H9 (cell line): ENCODE measurements at regions not wholly inside any gene's neighbourhood (a gene's known extent, or its start where the extent isn't known, plus 50 kb on each side); places are given as distances from the start of the nearest gene placed in this dataset.

Experiments used
- DNase-seq: peaks from one replicate; pipeline ENCODE4 v3.0.0-alpha.2; 2017
- H2AFZ ChIP-seq: one replicate; pipeline ENCODE4 v1.6.1; 2013; ENCODE audit warnings: mild to moderate bottlenecking, low read length, control low read depth, moderate library complexity
- H2AK5ac ChIP-seq: 2 replicates; pipeline ENCODE4 v1.6.1; 2013; ENCODE audit warnings: low read length, control low read depth, mixed read lengths; ENCODE audit not compliant: insufficient read length
- H2BK120ac ChIP-seq: one replicate; pipeline ENCODE4 v1.6.1; 2013; ENCODE audit warnings: low read depth, mild to moderate bottlenecking, low read length, control low read depth, inconsistent platforms; ENCODE audit not compliant: poor library complexity, severe bottlenecking
- H2BK12ac ChIP-seq: 2 replicates; pipeline ENCODE4 v1.6.1; 2013; ENCODE audit warnings: low read length, control low read depth, mixed read lengths, low read depth; ENCODE audit not compliant: insufficient read length
- H2BK15ac ChIP-seq: 2 replicates; pipeline ENCODE4 v1.6.1; 2013; ENCODE audit warnings: low read depth, low read length, control low read depth
- H2BK20ac ChIP-seq: one replicate; pipeline ENCODE4 v1.6.1; 2013; ENCODE audit warnings: low read depth, mild to moderate bottlenecking, low read length, control low read depth, inconsistent platforms; ENCODE audit not compliant: poor library complexity, severe bottlenecking
- H2BK5ac ChIP-seq: 2 replicates; pipeline ENCODE4 v1.6.1; 2013; ENCODE audit warnings: low read length, control low read depth, mixed read lengths; ENCODE audit not compliant: insufficient read length
- H3K14ac ChIP-seq: 2 replicates; pipeline ENCODE4 v1.6.1; 2013; ENCODE audit warnings: low read length, control low read depth; ENCODE audit not compliant: insufficient read depth
- H3K18ac ChIP-seq: 2 replicates; pipeline ENCODE4 v1.6.1; 2013; ENCODE audit warnings: low read depth, mild to moderate bottlenecking, mixed read lengths, low read length, control low read depth; ENCODE audit not compliant: insufficient read length
- H3K23ac ChIP-seq: 2 replicates; pipeline ENCODE4 v1.6.1; 2013; ENCODE audit warnings: low read length, control low read depth, mixed read lengths, low read depth; ENCODE audit not compliant: insufficient read length
- H3K23me2 ChIP-seq: 2 replicates; pipeline ENCODE4 v1.6.1; 2013; ENCODE audit warnings: low read depth, mild to moderate bottlenecking, mixed read lengths, low read length, control low read depth; ENCODE audit not compliant: insufficient read length, poor library complexity, severe bottlenecking
- H3K27ac ChIP-seq: 2 replicates; pipeline ENCODE4 v1.5.1; 2013; ENCODE audit warnings: low read length, control low read depth, mixed read lengths, low read depth; ENCODE audit not compliant: insufficient read length
- H3K27me3 ChIP-seq: 2 replicates; pipeline ENCODE4 v1.6.1; 2013; ENCODE audit warnings: low read length, control low read depth, inconsistent platforms; ENCODE audit not compliant: insufficient read depth
- H3K4ac ChIP-seq: 2 replicates; pipeline ENCODE4 v1.6.1; 2013; ENCODE audit warnings: low read depth, mild to moderate bottlenecking, control low read depth, inconsistent platforms, low read length, moderate library complexity
- H3K4me1 ChIP-seq: 2 replicates; pipeline ENCODE4 v1.6.1; 2013; ENCODE audit warnings: low read length, control low read depth, inconsistent platforms; ENCODE audit not compliant: insufficient read depth
- H3K4me2 ChIP-seq: 2 replicates; pipeline ENCODE4 v1.6.1; 2013; ENCODE audit warnings: low read length, control low read depth, mixed read lengths; ENCODE audit not compliant: insufficient read length, insufficient read depth
- H3K56ac ChIP-seq: 2 replicates; pipeline ENCODE4 v1.6.1; 2013; ENCODE audit warnings: low read depth, mild to moderate bottlenecking, mixed read lengths, low read length, control low read depth; ENCODE audit not compliant: insufficient read length
- H3K79me1 ChIP-seq: 2 replicates; pipeline ENCODE4 v1.6.1; 2013; ENCODE audit warnings: low read depth, mild to moderate bottlenecking, moderate library complexity, low read length, control low read depth, inconsistent platforms; ENCODE audit not compliant: insufficient read depth, poor library complexity, severe bottlenecking
- H3K79me2 ChIP-seq: 2 replicates; pipeline ENCODE4 v1.6.1; 2013; ENCODE audit warnings: low read length, control low read depth, inconsistent platforms; ENCODE audit not compliant: insufficient read depth
- H3K9ac ChIP-seq: 2 replicates; pipeline ENCODE4 v1.6.1; 2013; ENCODE audit warnings: low read length, control low read depth, mixed read lengths; ENCODE audit not compliant: insufficient read length; ENCODE audit errors: extremely low read depth
- H3K9me3 ChIP-seq: one replicate; pipeline ENCODE4 v1.6.1; 2013; ENCODE audit warnings: low read depth, low read length, inconsistent platforms; ENCODE audit not compliant: control insufficient read depth
- H3T11ph ChIP-seq: one replicate; pipeline ENCODE4 v1.6.1; 2013; ENCODE audit warnings: mild to moderate bottlenecking, low read length, control low read depth, inconsistent platforms
- H4K20me1 ChIP-seq: one replicate; pipeline ENCODE4 v1.6.1; 2013; ENCODE audit not compliant: control insufficient read depth, insufficient read length, insufficient read depth
- H4K5ac ChIP-seq: 2 replicates; pipeline ENCODE4 v1.6.1; 2013; ENCODE audit warnings: low read depth, mild to moderate bottlenecking, mixed read lengths, low read length, control low read depth; ENCODE audit not compliant: insufficient read length
- H4K8ac ChIP-seq: replicated peaks from 2 replicates; pipeline ENCODE4 v1.6.1; 2013; ENCODE audit warnings: low read length, control low read depth, mixed read lengths, low read depth; ENCODE audit not compliant: insufficient read length
- H4K91ac ChIP-seq: 2 replicates; pipeline ENCODE4 v1.6.1; 2013; ENCODE audit warnings: low read depth, mild to moderate bottlenecking, moderate library complexity, mixed read lengths, low read length, control low read depth; ENCODE audit not compliant: insufficient read length
- H3K27ac Mint-ChIP-seq, 3 experiments: 2 replicates in 2 of 3; 3 replicates in 1 of 3; pipeline ENCODE4 v1.8.0; 2020 to 2021; ENCODE audit warnings: mixed read lengths in 3 of 3, mild to moderate bottlenecking in 1 of 3, moderate library complexity in 1 of 3
- H3K27me3 Mint-ChIP-seq: 2 replicates; pipeline ENCODE4 v1.8.0; 2021; ENCODE audit warnings: low read depth, mild to moderate bottlenecking, moderate library complexity, mixed read lengths
- H3K36me3 Mint-ChIP-seq, 3 experiments: 2 replicates in 2 of 3; 3 replicates in 1 of 3; pipeline ENCODE4 v1.8.0; 2020 to 2021; ENCODE audit warnings: low read depth in 3 of 3, mixed read lengths in 3 of 3; ENCODE audit not compliant: insufficient read depth in 1 of 3
- H3K4me1 Mint-ChIP-seq, 2 experiments: 2 replicates each; pipeline ENCODE4 v1.8.0; 2020; ENCODE audit warnings: mixed read lengths in 2 of 2
- H3K4me3 Mint-ChIP-seq, 2 experiments: 2 replicates in 1 of 2; 3 replicates in 1 of 2; pipeline ENCODE4 v1.8.0; 2020 to 2021; ENCODE audit warnings: mild to moderate bottlenecking in 2 of 2, mixed read lengths in 2 of 2, moderate library complexity in 1 of 2
- H3K9me3 Mint-ChIP-seq, 2 experiments: 2 replicates in 1 of 2; 3 replicates in 1 of 2; pipeline ENCODE4 v1.8.0; 2020; ENCODE audit warnings: mild to moderate bottlenecking in 2 of 2, mixed read lengths in 2 of 2, moderate library complexity in 1 of 2
- CTCF ChIP-seq: fragments of 200-600 bp; sonication (generic); conservative IDR thresholded peaks from 3 replicates; pipeline ENCODE4 v1.8.0; 2021; ENCODE audit warnings: antibody characterized with exemption, mild to moderate bottlenecking

- Histone ChIP-seq H2AFZ (no peak overlapping the region), H2BK5ac (no peak overlapping the region), H3T11ph (no peak overlapping the region), H2BK15ac (no peak overlapping the region), H3K4ac (no peak overlapping the region), H3K4me1 (peaks cover 2% of the 10 kb centered on the region; the same call in 1 of the 2 replicates), H2BK120ac (no peak overlapping the region), H4K91ac (no peak overlapping the region), H3K9ac (no peak overlapping the region), H3K23ac (no peak overlapping the region), H3K4me2 (no peak overlapping the region), H2AK5ac (no peak overlapping the region), H4K8ac (no peak overlapping the region), H4K20me1 (no peaks in the 10 kb centered on the region), H3K9me3 (no peaks in the 10 kb centered on the region), H3K23me2 (no peaks in the 10 kb centered on the region), H3K79me1 (no peaks in the 10 kb centered on the region), H3K56ac (no peak overlapping the region), H3K27me3 (no peaks in the 10 kb centered on the region), H2BK12ac (no peak overlapping the region), H3K27ac (no peak overlapping the region), H3K18ac (no peak overlapping the region), H4K5ac (no peak overlapping the region), H3K14ac (no peak overlapping the region), H3K79me2 (no peaks in the 10 kb centered on the region), H2BK20ac (no peak overlapping the region)
- Mint-ChIP-seq H3K9me3 (peaks cover 0 to 5% of the 10 kb centered on the region in 2 experiments; a peak in 1 of 5 replicates), H3K36me3 (no peaks in the 10 kb centered on the region), H3K27ac (no peak overlapping the region), H3K27me3 (no peaks in the 10 kb centered on the region; the same call in none of the 2 replicates), H3K4me3 (no peak overlapping the region), H3K4me1 (peaks cover 13 to 14% of the 10 kb centered on the region in 2 experiments)
- no peak for DNase-seq
- no peak for TF ChIP-seq CTCF
Observed at GRCh38 chr1:217342105-217342504, 288.8 kb downstream of the GPATCH2 start.
